Skin of body (tissue), 1 donor: ENCODE measurements at regions not wholly inside any gene's neighbourhood (a gene's known extent, or its start where the extent isn't known, plus 50 kb on each side); places are given as distances from the start of the nearest gene placed in this dataset.

Experiments used
- DNase-seq: peaks from one replicate; lab custom pipeline; 2025; lab: John Stamatoyannopoulos, UW

- no peak for DNase-seq
These were observed 660.6 kb upstream of the TENM3 start for GRCh38 chr4:181582595-181582994.

DNA sequence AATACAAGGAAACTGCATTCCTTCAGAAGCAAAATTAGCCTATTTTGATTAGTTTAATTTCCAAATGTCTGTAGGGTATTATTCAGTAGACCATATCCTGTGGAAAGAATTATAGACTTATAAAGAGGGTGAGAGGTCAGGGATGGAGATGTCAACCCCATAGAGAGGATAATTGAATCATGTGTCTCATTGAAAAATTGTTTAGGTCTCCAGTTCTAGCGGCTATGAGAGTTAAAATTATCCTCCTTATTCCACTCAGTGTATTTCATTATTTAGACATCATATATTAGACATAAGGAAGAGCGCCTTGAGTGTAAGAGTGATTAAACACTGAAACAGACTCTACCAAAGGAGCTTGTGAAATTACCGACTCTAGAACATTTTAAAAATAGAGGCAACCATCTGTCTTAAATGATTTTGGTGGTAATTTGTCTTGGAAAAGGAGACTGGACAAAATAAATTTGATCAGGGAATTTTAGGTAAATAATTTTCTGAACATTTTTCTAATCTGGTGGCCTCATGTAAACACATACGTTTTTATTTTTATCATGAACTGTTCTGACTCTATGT is 654.4 kb upstream of the TENM3 start:
- DNase-seq = no peak

- DNase-seq = no peak
These were observed 650.9 kb upstream of the TENM3 start for GRCh38 chr4:181592221-181592745.

- DNase-seq = no peak
These were observed 649.5 kb upstream of the TENM3 start for GRCh38 chr4:181593703-181594102.

DNA sequence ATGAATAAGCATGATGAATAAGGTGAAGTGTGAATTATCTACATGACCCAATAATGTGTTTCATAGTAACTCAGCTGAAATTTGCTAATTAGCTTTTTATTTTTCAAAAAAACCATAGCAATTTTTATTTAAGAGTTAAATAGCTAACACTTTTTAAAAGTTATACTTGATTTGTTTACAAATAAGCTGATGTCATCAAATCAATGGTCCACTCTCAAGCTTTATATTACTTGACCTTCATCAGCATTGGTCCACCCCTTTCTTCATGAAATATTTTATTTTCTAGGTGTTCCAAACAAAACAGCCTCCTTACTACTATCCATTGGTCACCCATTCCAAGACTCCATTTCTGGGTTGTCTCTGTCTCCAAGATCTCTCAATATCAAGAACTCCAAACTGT is 649.0 kb upstream of the TENM3 start:
- no peak for DNase-seq

GRCh38 chr4:181595716-181596115 is 647.5 kb upstream of the TENM3 start:
- no peak for DNase-seq

DNA sequence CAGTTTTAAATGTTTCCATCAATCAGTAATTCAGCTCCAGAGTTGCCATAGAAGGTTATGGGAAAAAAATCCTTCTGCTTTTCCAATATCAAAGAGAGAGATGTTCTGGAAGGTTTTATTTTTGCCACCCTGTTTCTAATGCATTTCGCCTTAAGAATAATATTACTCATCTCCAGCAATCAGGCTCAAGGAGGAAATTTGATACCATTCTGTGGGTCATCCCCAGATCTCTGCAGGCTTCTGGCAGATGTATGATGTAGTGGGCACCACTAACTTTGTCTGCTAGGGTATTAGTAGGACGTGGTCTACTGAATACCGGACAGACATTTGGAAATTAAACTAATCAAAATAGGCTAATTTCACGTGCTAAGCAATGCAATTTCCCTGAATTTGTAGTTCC is 645.4 kb upstream of the TENM3 start:
- no peak for DNase-seq

DNA sequence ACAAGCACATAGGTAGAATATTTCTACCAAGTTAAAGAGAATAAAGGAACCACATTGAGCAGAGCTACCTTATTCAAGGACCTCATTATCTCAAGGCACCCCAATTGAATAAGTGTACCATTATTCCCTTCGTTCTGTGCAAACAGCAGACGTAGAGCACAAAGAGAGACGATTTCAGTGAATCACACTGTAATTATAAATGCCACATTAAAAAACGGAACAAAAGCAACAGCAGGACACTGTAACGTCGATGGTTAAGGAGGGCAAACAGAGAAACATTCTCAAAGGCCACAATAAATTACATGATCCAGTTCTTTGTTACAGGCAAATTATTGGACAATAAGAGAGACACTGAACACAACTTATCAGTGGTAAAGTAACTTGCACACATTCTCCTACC is 644.1 kb upstream of the TENM3 start:
- no peak for DNase-seq

DNA sequence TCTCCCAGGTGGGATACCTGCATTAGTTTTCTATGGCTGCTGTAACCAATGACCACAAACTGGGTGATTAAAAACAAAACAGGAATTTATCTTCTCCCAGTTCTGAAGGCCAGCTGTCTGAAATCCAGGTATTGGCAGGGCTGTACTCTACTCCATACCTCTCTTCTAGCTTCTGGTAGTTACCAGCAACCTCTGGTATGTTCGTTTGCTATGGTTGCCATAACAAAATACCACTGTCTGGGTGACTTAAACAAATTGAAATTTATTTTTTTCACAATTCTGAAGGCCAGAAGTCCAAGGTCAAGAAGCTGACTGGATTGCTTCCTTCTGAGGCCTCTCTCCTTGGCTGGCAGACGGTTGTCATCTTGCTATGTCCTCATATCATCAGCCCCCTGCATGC is 642.1 kb upstream of the TENM3 start:
- DNase-seq = no peak

DNA sequence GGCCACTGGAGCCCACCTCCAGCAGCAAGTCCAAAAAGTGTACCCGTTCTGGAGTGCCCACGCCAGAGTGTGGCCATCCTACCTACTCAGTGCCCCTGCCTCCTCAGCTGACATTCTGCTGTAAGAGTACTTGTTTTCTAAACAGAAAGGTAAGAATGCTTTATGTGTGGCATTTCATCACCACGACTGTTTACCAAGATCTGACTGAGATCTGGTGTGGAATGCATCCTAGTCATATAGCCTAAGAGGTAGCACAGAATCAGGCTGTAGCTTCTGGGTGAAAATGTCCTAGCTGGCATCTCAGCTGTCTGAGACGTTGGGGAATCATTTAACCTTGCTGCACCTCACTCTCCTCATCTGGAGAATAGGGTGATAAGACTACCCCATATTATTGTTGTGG is 638.7 kb upstream of the TENM3 start:
- no peak for DNase-seq

DNA sequence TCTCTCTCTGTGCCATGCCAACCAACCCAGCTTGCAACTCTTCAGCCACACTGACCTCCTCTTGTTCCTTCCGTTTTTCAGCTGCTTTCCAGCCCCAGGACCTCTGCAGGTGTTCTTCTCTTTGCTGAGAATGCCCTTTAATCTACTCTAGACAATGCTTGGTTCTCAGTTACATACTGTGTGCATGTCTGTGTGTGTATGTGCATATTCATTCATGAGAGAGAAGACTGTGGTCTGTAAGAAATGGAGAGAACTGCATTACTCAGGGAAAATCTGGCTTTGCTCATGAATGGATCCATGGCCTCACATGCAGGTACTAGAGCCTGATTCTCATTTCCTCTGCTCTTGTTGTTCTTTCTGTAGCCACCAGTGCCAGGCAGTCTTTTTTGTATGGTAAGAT is 636.9 kb upstream of the TENM3 start:
- DNase-seq = no peak

DNA sequence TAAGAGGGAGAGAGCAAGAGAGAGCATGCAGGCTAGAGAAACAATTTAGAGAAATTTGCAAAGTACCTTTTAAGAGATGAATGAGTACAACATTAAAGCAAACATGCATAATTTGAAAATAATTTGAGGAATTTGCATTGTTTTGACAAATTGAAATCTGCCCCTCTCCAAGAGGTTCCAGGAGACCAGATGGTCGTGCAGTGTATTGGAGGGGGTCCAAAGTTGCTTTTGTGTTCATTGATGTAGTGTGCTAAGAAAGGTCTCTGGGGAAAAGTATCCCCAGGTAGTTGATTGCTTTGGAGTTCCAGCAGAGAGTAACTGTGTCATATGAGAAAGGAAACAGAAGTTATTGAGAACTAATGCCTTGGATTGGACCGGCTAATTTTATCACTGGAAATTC is 635.0 kb upstream of the TENM3 start:
- DNase-seq = no peak

DNA sequence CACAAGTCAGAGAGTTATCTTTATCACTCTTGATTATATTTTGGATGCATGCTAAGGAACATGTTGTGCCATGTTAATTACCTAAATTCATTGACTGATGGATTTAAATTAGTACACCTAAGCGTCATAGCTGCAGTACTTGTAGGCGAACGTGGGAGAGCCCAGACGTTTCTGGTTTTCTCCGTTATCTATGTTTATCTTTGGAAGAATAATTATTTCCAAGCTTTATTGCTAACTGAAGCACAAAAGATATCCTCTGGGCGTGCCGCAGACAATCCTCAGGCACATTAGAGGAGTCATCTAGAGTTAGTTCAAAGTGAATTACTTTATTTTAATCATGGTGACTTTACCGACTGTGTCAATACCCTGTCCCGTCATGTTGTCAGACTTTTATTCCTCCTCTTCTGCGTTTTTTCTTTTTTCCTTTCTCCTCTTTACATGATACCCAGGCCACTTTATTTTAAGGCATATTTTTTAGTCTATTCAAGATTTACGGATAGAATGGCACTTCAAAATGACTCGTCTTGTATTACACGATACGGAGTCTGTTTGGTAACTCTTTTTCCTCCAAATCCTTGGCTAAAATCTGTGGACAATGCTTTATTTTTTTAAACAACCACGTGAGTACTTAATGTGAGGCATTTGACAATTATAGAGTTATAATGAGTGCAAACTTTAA is 632.0 kb upstream of the TENM3 start:
- no peak for DNase-seq

- no peak for DNase-seq
These were observed 631.1 kb upstream of the TENM3 start for GRCh38 chr4:181611946-181612600.

DNA sequence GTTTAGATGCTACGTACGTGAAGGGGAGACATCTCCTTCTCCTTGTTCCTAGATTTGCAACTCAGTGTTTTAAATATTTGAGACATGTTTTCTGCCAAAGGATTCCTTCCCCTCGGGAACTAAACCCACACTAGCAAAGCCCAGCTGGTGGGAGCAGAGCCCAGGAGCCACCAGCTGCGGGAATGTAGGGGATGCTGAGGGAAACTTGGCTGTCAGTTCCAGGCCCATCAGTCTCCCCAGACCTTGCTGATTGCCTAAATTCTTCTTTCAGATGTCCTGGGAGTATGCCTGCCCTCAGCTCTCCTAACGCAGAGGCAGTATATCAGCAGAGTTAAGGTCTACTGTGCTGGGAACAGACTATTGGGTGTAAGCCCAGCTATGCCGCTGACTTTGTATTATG is 630.0 kb upstream of the TENM3 start:
- no peak for DNase-seq

DNA sequence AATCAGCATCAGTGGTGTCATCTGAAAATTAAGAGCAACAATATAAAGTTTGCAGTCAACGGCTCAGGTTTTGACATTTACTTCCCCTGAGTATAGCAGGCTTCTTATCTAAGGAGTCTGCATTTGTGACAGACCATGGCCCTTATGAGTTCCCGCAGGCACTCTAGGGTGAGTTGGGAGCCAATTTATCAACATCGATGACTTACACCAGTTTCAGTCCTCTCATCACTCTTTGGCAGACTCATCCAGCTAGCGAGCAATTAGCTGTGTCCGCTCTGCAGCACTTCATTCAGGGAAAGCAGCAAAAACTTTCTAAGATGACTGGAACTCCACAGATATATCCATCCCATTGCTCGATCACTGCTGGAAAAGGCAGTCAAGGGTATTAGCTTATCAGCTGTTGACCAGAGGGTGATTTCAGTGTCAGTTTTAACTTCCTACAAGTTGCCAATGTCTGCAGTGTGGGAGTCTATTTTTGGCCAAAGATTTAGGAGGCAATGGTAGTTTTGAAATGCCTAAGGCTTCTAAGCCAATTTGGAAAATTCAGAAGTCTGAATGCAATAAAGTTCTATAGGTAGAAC is 625.1 kb upstream of the TENM3 start:
- no peak for DNase-seq

DNA sequence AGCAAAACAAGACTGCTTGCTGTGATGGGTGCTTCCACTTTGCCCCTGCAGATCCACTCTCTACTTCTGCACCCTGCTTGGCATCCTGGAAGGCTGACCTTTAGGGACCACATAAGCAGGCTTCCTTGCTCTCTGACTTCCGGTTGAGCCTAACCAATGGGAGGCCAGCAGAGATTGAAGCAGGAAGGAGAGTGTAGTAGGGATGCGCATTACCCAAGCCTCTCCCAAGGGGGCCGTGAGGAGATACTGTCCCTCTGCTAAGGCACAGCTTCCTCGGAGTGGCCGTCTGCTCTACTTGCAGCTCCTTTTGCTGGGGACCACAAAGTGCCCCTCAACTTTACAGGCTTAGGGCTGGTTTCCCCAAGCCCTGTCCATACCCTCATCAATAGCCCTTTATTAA is 624.3 kb upstream of the TENM3 start:
- DNase-seq = no peak

- no peak for DNase-seq
These were observed 623.6 kb upstream of the TENM3 start for GRCh38 chr4:181619651-181620050.

- no peak for DNase-seq
These were observed 605.8 kb upstream of the TENM3 start for GRCh38 chr4:181637186-181638105.

DNA sequence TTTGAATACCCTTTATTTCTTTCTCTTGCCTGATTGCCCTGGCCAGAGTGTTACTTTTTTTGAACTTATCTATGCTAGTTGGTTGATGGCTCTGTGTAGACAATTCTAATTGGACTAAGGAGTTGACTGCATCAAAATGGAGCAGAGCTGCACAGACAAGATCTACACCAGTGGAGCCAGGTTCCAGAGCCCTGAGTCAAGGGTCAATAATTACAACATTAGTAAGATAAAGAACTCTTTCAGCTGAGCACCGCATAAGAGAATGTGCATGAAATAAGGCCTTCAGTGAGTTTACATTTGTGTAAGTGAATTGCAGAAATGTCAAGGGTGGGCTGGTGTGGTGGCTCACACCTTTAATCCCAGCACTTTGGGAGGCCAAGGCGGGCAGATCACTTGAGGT is 599.7 kb upstream of the TENM3 start:
- DNase-seq = no peak

- DNase-seq = no peak
These were observed 597.7 kb upstream of the TENM3 start for GRCh38 chr4:181645489-181645888.

DNA sequence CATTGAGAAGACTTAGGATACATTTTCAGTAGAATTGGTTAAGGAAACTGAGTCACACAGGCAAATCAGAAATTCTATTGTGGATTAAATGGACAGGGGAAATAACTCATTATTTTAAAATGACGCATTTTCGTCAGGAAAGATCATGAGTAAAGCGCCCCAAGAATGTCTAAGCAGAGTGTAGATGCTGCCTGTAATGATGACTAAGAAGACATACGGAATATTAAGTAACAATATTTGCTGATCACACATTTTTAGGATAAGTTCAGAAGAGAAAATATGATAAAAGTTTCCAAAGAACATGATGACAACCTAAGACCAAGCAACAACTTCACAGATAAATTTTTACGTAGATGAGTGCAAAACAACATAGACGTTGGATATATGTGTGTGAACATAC is 596.3 kb upstream of the TENM3 start:
- DNase-seq = no peak
